Activated T-cell treated with anti-CD3 and anti-CD28 coated beads, Interleukin-2, amount 50 U/mL, for 4 hours (primary cell): ENCODE measurements at regions not wholly inside any gene's neighbourhood (a gene's known extent, or its start where the extent isn't known, plus 50 kb on each side); places are given as distances from the start of the nearest gene placed in this dataset.
"Not testable (repeated sequence)": the region's sequence is repeated elsewhere in the genome, so short reads cannot be mapped to it uniquely, and the experiment has no call there.

Experiments used
- ATAC-seq, 2 donors: fragments of 200-7000 bp; cut with Tn5 transposase; one replicate each; pipeline ENCODE4 v1.10.0; 2021
- DNase-seq: peaks from one replicate; pipeline ENCODE4 v3.0.0-alpha.2; 2020
- H3K27me3 Mint-ChIP-seq: one replicate; pipeline ENCODE4 v1.8.0; 2021; ENCODE audit warnings: low read depth, mixed read lengths
- H3K36me3 Mint-ChIP-seq: one replicate; pipeline ENCODE4 v1.8.0; 2022; ENCODE audit warnings: mixed read lengths; ENCODE audit not compliant: insufficient read depth
- H3K4me1 Mint-ChIP-seq: one replicate; pipeline ENCODE4 v1.8.0; 2021; ENCODE audit warnings: low read depth, mixed read lengths
- H3K4me3 Mint-ChIP-seq: one replicate; pipeline ENCODE4 v1.8.0; 2021; ENCODE audit warnings: mild to moderate bottlenecking, moderate library complexity, mixed read lengths
- H3K9me3 Mint-ChIP-seq: one replicate; pipeline ENCODE4 v1.8.0; 2021; ENCODE audit warnings: mixed read lengths

DNA sequence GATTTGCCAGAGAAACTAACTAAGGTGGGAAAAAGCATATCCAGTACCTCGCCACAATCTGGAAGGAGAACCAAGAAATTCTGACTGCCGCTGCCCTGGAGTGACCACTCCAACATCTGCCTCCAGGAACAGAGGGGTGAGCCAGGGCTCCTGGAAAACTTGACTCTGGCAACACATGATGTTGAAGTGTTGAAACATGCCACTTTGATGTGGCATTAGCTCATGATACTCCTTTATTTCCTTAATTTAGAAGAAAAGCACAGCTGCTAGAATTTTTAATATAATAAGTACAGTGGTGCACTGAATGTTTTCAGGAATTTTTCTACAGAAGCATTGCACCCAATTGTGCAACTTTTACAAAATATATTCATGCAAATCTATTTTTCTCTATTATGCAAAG lies 109.9 kb upstream of the BCL6 start:
- Mint-ChIP-seq H3K36me3 (no peaks in the 10 kb centered on the region), H3K9me3 (peaks cover 3% of the 10 kb centered on the region), H3K4me3 (no peak overlapping the region), H3K27me3 (no peaks in the 10 kb centered on the region), H3K4me1 (no peaks in the 10 kb centered on the region)
- ATAC-seq (no peak), DNase-seq (no peak)

DNA sequence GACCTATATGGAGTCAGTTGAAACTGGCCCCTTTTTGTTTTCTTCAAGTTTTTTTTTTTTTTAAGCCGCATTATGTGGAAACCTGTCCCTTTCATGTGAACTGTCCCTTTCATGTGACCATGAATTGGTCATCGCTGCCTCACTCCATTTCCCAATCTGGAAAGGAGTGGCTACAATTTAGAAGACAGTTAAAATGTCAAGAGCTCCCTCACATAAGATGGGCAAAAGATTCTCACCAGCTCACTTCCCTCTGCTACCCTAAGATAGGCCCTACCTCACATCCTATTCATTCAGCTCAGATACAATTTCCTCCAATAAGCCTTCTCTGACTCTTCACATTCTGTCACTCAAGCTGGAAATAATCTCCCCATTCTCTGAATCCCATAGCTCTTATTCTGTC lies 111.3 kb upstream of the BCL6 start:
- H3K27me3 Mint-ChIP-seq = no peaks in the 10 kb centered on the region
- ATAC-seq (no peak), DNase-seq (no peak)
- H3K9me3 Mint-ChIP-seq = peaks cover 13% of the 10 kb centered on the region
- H3K36me3 Mint-ChIP-seq = peaks cover 1% of the 10 kb centered on the region
- H3K4me3 Mint-ChIP-seq = no peak overlapping the region
- H3K4me1 Mint-ChIP-seq = no peaks in the 10 kb centered on the region

DNA sequence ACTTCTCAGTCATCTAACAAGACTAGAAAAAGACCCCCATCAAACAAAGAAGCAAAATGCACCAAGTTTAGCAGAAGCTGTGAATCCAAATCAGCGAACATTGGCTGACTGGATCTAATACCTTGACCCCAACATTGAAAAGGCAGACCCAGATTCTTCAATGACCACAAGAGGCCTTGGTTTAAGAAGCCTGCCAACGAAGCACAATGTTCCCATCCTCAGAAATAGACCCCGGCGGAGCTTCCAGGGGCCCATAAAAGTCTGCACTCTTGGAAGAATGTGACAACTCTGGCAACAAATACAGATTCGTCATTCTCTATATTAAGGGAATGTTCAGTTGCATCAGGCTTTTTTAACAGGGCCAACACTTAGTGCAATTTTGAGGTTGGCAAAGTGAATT lies 112.8 kb upstream of the BCL6 start:
- Mint-ChIP-seq H3K36me3 (peaks cover 1% of the 10 kb centered on the region), H3K4me3 (no peak overlapping the region), H3K9me3 (peaks cover 10% of the 10 kb centered on the region), H3K4me1 (no peaks in the 10 kb centered on the region), H3K27me3 (no peaks in the 10 kb centered on the region)
- DNase-seq = no peak
- ATAC-seq = no peak

DNA sequence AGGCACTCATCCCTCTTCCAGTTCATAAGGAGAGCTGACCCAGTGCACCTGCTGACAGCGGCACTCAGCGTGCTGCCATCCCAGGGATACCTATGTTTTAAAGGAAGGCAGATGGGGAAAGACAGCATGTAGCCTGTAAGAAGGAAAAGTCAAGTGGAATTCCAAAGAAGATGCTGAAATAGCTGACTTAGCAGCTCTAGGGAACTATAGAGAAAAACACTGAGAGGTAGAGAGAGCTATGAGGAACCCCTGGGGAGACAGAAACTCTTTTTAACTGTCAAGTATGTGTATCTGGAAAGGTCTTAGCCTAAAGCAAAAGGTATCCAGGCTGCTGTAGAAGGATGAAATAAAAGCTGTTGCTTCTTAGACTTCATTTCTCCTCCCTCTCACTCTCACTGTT lies 113.4 kb upstream of the BCL6 start:
- DNase-seq (no peak), ATAC-seq (no peak)
- Mint-ChIP-seq H3K4me3 (no peak overlapping the region), H3K36me3 (peaks cover 1% of the 10 kb centered on the region), H3K9me3 (peaks cover 10% of the 10 kb centered on the region), H3K4me1 (no peaks in the 10 kb centered on the region), H3K27me3 (no peaks in the 10 kb centered on the region)

DNA sequence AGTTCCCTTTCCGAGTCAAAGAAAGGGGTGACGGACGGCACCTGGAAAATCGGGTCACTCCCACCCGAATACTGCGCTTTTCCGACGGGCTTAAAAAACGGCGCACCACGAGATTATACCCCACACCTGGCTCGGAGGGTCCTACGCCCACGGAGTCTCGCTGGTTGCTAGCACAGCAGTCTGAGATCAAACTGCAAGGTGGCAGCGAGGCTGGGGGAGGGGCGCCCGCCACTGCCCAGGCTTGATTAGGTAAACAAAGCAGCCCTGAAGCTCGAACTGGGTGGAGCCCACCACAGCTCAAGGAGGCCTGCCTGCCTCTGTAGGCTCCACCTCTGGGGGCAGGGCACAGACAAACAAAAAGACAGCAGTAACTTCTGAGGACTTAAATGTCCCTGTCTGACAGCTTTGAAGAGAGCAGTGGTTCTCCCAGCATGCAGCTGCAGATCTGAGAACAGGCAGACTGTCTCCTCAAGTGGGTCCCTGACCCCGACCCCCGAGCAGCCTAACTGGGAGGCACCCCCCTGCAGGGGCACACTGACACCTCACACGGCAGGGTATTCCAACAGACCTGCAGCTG lies 117.5 kb upstream of the BCL6 start:
- ATAC-seq = not testable (repeated sequence)

DNA sequence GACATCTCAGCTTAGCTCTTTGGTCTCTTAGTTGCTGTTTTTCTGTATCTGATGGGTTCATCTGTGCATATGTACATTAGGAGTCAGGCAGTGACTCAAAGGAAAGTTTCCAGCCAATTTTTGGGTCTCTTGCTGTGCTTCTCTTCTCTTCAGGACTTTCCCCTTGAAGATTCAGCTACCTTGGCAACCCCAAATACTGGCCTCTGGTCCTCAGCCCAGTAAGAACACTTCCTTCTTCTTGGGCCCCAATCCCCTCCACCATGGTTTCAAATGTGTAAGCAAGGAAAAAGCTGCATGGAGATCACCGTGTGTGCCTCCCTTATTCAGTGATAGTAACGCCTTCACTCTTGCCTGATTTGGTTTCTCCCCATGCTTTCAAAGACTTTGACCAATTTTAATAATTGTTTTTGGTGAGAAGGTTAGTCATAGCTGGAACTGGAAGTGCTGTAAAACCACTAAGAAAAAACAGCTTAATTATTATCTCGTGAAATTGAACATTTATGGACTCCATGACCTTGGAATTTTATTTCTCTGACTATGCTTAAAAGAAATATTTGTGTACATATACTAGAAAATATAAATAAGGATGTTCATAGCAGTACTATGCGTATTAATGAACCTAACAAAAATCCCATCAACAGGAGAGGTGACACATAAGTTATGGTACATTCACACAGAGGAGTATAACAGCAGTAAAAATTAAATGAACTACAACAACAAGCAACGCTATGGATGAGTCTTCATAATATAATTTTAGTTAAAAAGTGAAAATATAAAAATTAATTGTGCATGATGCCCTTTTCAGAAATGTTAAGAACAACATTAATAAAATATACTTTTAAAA lies 125.3 kb upstream of the BCL6 start:
- no peaks in the 10 kb centered on the region for H3K27me3 Mint-ChIP-seq
- H3K4me3 Mint-ChIP-seq = no peak overlapping the region
- no peak for DNase-seq
- no peaks in the 10 kb centered on the region for H3K36me3 Mint-ChIP-seq
- no peaks in the 10 kb centered on the region for H3K9me3 Mint-ChIP-seq
- ATAC-seq = peak; percentile 83 to 84
- H3K4me1 Mint-ChIP-seq = peaks cover 10% of the 10 kb centered on the region

More for the DNA sequence above, 117.5 kb upstream of the BCL6 start:
- H3K4me3 Mint-ChIP-seq = peak overlapping the region; percentile 57
- not testable (repeated sequence) for H3K36me3 Mint-ChIP-seq, H3K9me3 Mint-ChIP-seq, DNase-seq, H3K4me1 Mint-ChIP-seq, H3K27me3 Mint-ChIP-seq

DNA sequence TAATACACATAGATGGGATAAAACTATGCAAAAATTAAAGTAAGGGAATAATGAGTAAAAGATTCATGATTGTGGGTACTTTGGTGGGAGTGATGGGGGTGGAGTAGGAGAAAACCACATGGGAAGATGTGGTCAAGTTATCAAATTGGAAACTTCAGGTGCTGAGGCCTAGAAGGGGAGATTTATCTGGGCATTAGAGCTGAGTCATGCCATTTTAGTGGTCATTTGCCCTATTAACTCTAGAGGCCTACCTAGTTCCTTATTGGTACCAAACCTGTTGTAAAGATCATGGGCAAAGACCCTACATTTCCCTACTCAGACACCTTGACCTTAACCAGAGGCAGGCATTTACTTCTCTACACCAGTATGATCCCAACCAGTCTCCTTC lies 125.9 kb upstream of the BCL6 start:
- Mint-ChIP-seq H3K27me3 (no peaks in the 10 kb centered on the region), H3K4me3 (no peak overlapping the region), H3K9me3 (no peaks in the 10 kb centered on the region), H3K4me1 (peaks cover 10% of the 10 kb centered on the region), H3K36me3 (no peaks in the 10 kb centered on the region)
- no peak for DNase-seq
- no peak for ATAC-seq

DNA sequence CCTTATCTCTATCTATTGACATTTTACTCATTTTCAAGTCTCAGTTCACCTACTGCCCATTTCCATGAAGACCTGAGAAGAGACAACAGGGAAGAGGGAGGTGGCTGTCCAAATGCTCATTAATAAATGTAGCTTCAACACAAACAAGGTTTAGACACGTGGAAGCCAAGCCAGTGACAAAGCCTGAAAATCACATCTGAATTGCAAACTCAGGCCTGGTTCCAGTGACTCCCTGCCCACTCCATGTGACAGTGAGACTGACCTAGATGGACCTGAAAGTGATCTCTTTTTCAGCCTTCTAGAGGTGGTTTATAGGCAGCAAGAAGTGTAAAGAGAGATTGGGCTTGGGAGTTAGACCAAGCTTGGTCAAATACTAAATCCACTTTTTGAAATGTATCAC lies 126.6 kb upstream of the BCL6 start:
- Mint-ChIP-seq H3K36me3 (no peaks in the 10 kb centered on the region), H3K4me3 (no peak overlapping the region), H3K4me1 (peaks cover 10% of the 10 kb centered on the region), H3K9me3 (no peaks in the 10 kb centered on the region), H3K27me3 (no peaks in the 10 kb centered on the region)
- ATAC-seq (no peak), DNase-seq (no peak)

DNA sequence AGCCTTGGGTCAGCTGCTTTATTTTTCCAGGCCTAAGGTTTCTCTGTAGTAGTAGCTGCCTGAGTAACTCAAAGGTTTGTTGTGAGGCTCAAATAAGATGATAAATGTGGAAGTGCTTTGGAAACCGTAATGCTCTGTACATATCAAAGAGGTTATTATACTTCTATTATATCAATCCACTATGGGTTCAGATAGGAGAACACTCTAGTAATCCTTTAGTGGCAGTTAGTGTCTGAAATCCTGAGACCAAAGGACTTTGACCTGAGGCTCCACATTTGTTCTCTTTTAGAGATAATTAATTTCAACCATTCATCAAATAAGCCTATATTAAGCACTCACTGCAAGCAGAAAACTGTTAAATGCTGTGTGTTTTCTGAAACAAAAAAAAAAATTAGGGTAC lies 128.6 kb upstream of the BCL6 start:
- DNase-seq (no peak), ATAC-seq (no peak)
- H3K27me3 Mint-ChIP-seq = no peaks in the 10 kb centered on the region
- peaks cover 10% of the 10 kb centered on the region for H3K4me1 Mint-ChIP-seq
- no peaks in the 10 kb centered on the region for H3K9me3 Mint-ChIP-seq
- no peaks in the 10 kb centered on the region for H3K36me3 Mint-ChIP-seq
- H3K4me3 Mint-ChIP-seq = no peak overlapping the region

DNA sequence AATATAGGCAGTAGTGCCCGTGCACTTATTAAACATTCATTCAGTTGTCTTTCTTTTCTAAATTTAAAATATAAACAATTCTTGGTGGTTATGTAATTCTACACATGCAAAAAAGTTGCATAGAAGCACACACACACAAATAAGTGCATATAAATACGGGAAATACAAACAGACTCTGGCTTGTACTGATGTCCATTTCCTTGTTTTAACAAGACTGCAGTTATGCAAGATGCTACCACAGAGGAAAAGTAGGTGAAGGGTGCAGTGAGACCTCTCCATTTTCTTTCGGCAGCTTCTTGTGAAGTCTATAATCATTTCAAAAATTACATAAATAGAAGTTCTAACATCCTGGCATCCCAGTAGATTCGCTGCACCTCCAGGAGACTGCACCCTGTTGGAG lies 130.6 kb upstream of the BCL6 start:
- no peak overlapping the region for H3K4me3 Mint-ChIP-seq
- no peaks in the 10 kb centered on the region for H3K27me3 Mint-ChIP-seq
- no peak for ATAC-seq
- H3K36me3 Mint-ChIP-seq = no peaks in the 10 kb centered on the region
- H3K9me3 Mint-ChIP-seq = no peaks in the 10 kb centered on the region
- DNase-seq = no peak
- H3K4me1 Mint-ChIP-seq = peaks cover 2% of the 10 kb centered on the region

DNA sequence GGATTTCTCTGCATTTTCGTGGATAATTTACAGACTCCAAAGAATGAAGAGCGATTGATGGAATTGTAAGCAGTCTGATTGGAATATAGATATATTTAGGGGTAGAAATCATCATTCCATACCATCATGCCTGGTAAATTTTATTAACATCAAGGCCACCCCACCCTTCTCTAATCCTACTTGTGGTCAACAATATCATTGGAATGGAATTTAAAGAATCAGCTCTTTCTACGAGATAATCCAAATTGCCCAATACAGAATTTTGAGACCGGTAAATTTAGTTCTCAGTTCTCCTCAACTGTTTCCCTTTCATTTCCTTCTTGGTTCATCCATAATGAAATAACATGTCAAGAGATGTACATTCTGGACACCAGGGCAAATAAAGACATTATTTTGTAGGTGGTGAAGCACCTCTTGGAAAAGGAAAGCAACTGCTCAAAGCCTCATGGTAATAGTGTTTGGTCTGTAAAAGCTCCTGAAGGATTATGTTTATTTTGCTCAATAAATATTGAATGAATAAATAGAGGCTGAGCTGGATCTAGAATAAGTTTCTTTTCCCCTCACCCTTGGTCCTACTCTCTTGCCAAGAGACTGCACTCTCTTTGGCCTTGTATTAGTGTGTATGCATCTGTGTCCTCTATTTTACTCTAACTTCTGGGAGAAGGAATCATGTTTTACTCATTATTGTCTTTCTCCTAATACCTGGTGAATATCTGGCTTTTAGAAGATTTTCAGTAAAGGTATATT lies 133.7 kb upstream of the BCL6 start:
- H3K36me3 Mint-ChIP-seq = no peaks in the 10 kb centered on the region
- H3K27me3 Mint-ChIP-seq = no peaks in the 10 kb centered on the region
- no peak for DNase-seq
- no peaks in the 10 kb centered on the region for H3K9me3 Mint-ChIP-seq
- H3K4me3 Mint-ChIP-seq = no peak overlapping the region
- H3K4me1 Mint-ChIP-seq = no peaks in the 10 kb centered on the region
- ATAC-seq = no peak

DNA sequence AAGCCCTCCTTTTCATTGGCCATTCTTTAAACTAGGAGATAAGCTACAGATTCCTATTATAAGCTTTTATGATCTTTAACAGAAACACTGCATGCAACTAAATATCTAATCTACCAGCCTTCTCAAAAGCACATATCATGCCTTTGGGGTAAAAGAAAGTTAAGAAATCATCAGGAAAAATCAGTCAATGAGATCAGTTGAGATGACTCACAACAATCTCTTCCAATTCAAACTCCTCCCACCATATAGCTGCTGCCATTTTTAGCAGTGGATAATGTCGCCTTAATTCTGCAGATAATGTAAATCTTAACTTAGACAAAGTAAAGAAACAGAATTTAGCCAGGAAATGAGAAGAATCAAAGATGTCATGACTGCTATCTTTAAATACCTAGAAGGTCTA lies 135.2 kb upstream of the BCL6 start:
- ATAC-seq (no peak), DNase-seq (no peak)
- no peaks in the 10 kb centered on the region for H3K9me3 Mint-ChIP-seq
- no peak overlapping the region for H3K4me3 Mint-ChIP-seq
- H3K4me1 Mint-ChIP-seq = no peaks in the 10 kb centered on the region
- no peaks in the 10 kb centered on the region for H3K27me3 Mint-ChIP-seq
- no peaks in the 10 kb centered on the region for H3K36me3 Mint-ChIP-seq

DNA sequence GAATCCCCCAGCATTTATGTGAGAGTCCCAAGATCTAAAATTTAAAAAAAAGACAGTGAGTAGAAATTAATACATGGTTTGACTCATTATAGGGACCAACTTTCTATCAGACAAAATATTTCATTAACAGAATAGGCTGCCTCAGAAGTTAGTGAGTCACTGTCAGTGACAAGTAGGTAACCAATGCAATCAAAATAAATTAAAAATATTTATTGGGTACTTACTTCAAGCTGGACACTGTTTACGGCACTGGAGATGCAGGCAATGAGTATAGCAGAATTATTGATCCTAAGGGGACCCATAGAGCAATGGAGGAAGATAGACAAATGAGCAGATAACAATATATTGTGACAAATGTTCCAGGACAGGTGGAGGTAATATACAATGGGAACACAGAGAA lies 135.6 kb upstream of the BCL6 start:
- Mint-ChIP-seq H3K27me3 (no peaks in the 10 kb centered on the region), H3K36me3 (no peaks in the 10 kb centered on the region), H3K4me1 (no peaks in the 10 kb centered on the region), H3K4me3 (no peak overlapping the region), H3K9me3 (no peaks in the 10 kb centered on the region)
- DNase-seq (no peak), ATAC-seq (no peak)

DNA sequence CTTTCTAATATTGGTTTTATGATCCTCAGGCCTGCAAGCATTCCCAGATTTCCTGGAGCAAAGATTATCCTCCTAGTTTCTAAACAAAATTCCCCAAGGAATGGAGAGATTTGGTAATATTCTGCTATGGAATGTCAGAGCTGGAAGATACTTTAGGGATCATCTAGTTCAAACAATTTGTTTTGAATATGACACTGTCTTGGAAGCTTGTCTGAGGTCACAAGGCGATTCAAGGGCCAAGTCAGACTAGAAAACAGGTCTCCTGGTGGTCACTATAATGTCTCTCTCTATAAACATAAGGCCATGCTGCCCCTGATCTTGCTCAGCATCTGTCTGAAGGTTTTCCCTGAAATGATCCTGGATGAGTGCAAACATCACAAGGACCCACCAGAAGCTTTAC lies 143.4 kb upstream of the BCL6 start:
- no peak for DNase-seq
- no peaks in the 10 kb centered on the region for H3K27me3 Mint-ChIP-seq
- ATAC-seq = no peak
- peaks cover 6% of the 10 kb centered on the region for H3K4me1 Mint-ChIP-seq
- H3K9me3 Mint-ChIP-seq = no peaks in the 10 kb centered on the region
- H3K4me3 Mint-ChIP-seq = no peak overlapping the region
- H3K36me3 Mint-ChIP-seq = no peaks in the 10 kb centered on the region

DNA sequence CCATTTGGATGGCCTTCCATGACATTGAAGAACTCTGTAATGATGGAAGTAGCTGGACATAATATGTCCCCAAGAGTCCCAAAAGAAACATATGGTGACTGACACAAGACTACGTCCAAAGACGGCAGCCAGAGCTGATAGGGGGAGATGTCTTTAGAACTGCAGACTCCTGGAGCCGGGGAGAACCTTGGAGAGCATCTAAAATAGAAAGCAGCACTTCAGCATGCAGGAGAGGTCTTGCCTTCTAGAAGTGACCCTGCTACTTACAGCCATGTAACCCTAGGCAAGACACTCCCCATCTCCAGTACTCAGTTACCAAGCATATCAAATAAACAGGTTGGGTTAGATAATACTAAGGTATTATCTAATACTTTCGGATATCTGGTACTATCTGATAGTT lies 143.8 kb upstream of the BCL6 start:
- no peak for ATAC-seq
- Mint-ChIP-seq H3K36me3 (no peaks in the 10 kb centered on the region), H3K27me3 (no peaks in the 10 kb centered on the region), H3K4me3 (no peak overlapping the region), H3K9me3 (no peaks in the 10 kb centered on the region), H3K4me1 (peaks cover 6% of the 10 kb centered on the region)
- DNase-seq = no peak
